ENCODE measurements at regions not wholly inside any gene's neighbourhood (a gene's known extent, or its start where the extent isn't known, plus 50 kb on each side); places are given as distances from the start of the nearest gene placed in this dataset.

- BruUV-seq (replicated peaks), result no TSS peak
- intact Hi-C loops (cut with micrococcal nuclease; ENCODE audit: unreplicated experiment), result loop anchor here (1.0 to 10.0 kb wide), 5 partner anchors 91 to 573 kb away; no protein-coding TSS in a partner anchor
- POLR2A ChIA-PET (ENCODE audit: low non-redundant PET), result no interaction called here
These were observed 168.0 kb downstream of the ALX1 start for GRCh38 chr12:85448031-85448430.

GRCh38 chr12:85448548-85449139 lies 168.6 kb downstream of the ALX1 start:
- Histone ChIP-seq H3K36me3 (ENCODE audit: insufficient read depth, low read length, poor library complexity, severe bottlenecking) (no peaks in the 10 kb centered on the region), H3K27ac (ENCODE audit: low read depth, low read length, poor library complexity, severe bottlenecking) (no peak overlapping the region), H3K4me1 (ENCODE audit: insufficient read depth, low read length, poor library complexity, severe bottlenecking) (peaks cover 25% of the 10 kb centered on the region), H3K27me3 (replicated peaks; ENCODE audit: insufficient read depth, low read depth, low read length, poor library complexity) (no peaks in the 10 kb centered on the region), H3K4me3 (ENCODE audit: low read depth, low read length, poor library complexity, severe bottlenecking) (no peak overlapping the region), H3K9me3 (ENCODE audit: low read depth, low read length, poor library complexity, severe bottlenecking) (no peaks in the 10 kb centered on the region)
- no TSS peak for BruUV-seq (replicated peaks)
- intact Hi-C loops (cut with micrococcal nuclease; ENCODE audit: unreplicated experiment), result loop anchor here (1.0 to 10.0 kb wide), 5 partner anchors 91 to 574 kb away; no protein-coding TSS in a partner anchor
- CTCF ChIA-PET, result interaction anchor here (1.2 to 1.4 kb wide), 4 partner anchors 24 to 372 kb away, joined by 5 to 8 read pairs (median 6); no protein-coding TSS in a partner anchor
- POLR2A ChIA-PET (ENCODE audit: low non-redundant PET), result no interaction called here
- no peak for TF ChIP-seq EZH2 (IDR thresholded peaks at IDR 0.05; ENCODE audit: borderline replicate concordance, low read depth, low read length, poor library complexity, severe bottlenecking)
- TF ChIP-seq CTCF (conservative IDR thresholded peaks at IDR 0.05; ENCODE audit: low read depth, low read length), result peak; percentile 69; the same call in 1 of the 2 replicates
- peak; percentile 64 for DNase-seq (ENCODE audit: low spot score)

More at GRCh38 chr12:85448031-85448430, 168.0 kb downstream of the ALX1 start:
- Histone ChIP-seq H3K4me1 (ENCODE audit: insufficient read depth, low read length, poor library complexity, severe bottlenecking) (peaks cover 25% of the 10 kb centered on the region), H3K9me3 (ENCODE audit: low read depth, low read length, poor library complexity, severe bottlenecking) (no peaks in the 10 kb centered on the region), H3K4me3 (ENCODE audit: low read depth, low read length, poor library complexity, severe bottlenecking) (no peak overlapping the region), H3K27ac (ENCODE audit: low read depth, low read length, poor library complexity, severe bottlenecking) (no peak overlapping the region), H3K36me3 (ENCODE audit: insufficient read depth, low read length, poor library complexity, severe bottlenecking) (no peaks in the 10 kb centered on the region), H3K27me3 (replicated peaks; ENCODE audit: insufficient read depth, low read depth, low read length, poor library complexity) (no peaks in the 10 kb centered on the region)
- CTCF ChIA-PET, result interaction anchor here (1.2 to 1.4 kb wide), 4 partner anchors 23 to 371 kb away, joined by 5 to 8 read pairs (median 6); no protein-coding TSS in a partner anchor
- no peak for DNase-seq (ENCODE audit: low spot score)
- TF ChIP-seq EZH2 (IDR thresholded peaks at IDR 0.05; ENCODE audit: borderline replicate concordance, low read depth, low read length, poor library complexity, severe bottlenecking), result no peak
- no peak for TF ChIP-seq CTCF (conservative IDR thresholded peaks at IDR 0.05; ENCODE audit: low read depth, low read length)

- H3K9me3 ChIP-seq (ENCODE audit: low read depth, low read length, poor library complexity, severe bottlenecking), result no peaks in the 10 kb centered on the region
- H3K4me1 ChIP-seq (ENCODE audit: insufficient read depth, low read length, poor library complexity, severe bottlenecking), result peaks cover 13% of the 10 kb centered on the region
- H3K27me3 ChIP-seq (replicated peaks; ENCODE audit: insufficient read depth, low read depth, low read length, poor library complexity), result no peaks in the 10 kb centered on the region
- H3K27ac ChIP-seq (ENCODE audit: low read depth, low read length, poor library complexity, severe bottlenecking), result no peak overlapping the region
- H3K4me3 ChIP-seq (ENCODE audit: low read depth, low read length, poor library complexity, severe bottlenecking), result no peak overlapping the region
- no peak for DNase-seq (ENCODE audit: low spot score)
- no peaks in the 10 kb centered on the region for H3K36me3 ChIP-seq (ENCODE audit: insufficient read depth, low read length, poor library complexity, severe bottlenecking)
- TF ChIP-seq EZH2 (IDR thresholded peaks at IDR 0.05; ENCODE audit: borderline replicate concordance, low read depth, low read length, poor library complexity, severe bottlenecking) (no peak), CTCF (conservative IDR thresholded peaks at IDR 0.05; ENCODE audit: low read depth, low read length) (no peak)
- intact Hi-C loops (cut with micrococcal nuclease; ENCODE audit: unreplicated experiment), result no loop called here
- ChIA-PET POLR2A (ENCODE audit: low non-redundant PET) (no interaction called here), CTCF (no interaction called here)
- no TSS peak for BruUV-seq (replicated peaks)
These were observed 177.0 kb downstream of the ALX1 start for GRCh38 chr12:85457016-85457415.

Measured in A673 (cell line).